Testis (tissue), 2 donors: ENCODE measurements at regions not wholly inside any gene's neighbourhood (a gene's known extent, or its start where the extent isn't known, plus 50 kb on each side); places are given as distances from the start of the nearest gene placed in this dataset.
A peak's percentile ranks its signal among the peaks of the same experiment; 100 is the strongest.

ENCODE experiments used
- DNase-seq: peaks from one replicate; pipeline ENCODE4 v3.0.0-alpha.2; 2019
- H3K27ac ChIP-seq, 2 donors: fragments of 200-600 bp; sonication (generic); one replicate each; pipeline ENCODE4 v1.5.1; 2019
- H3K27me3 ChIP-seq: fragments of 200-600 bp; sonication (generic); one replicate; pipeline ENCODE4 v1.5.1; 2019
- H3K36me3 ChIP-seq: fragments of 200-600 bp; sonication (generic); one replicate; pipeline ENCODE4 v1.5.1; 2017; ENCODE audit warnings: low read depth; ENCODE audit errors: missing control alignments
- H3K4me1 ChIP-seq: fragments of 200-600 bp; sonication (generic); one replicate; pipeline ENCODE4 v1.5.1; 2019
- H3K4me3 ChIP-seq, 2 donors: fragments of 200-600 bp; sonication (generic); one replicate each; pipeline ENCODE4 v1.5.1; 2017 to 2019
- H3K9me3 ChIP-seq: fragments of 200-600 bp; sonication (generic); one replicate; pipeline ENCODE4 v1.5.1; 2017
- POLR2A ChIP-seq: fragments of 450-650 bp; IDR thresholded peaks from one replicate; pipeline ENCODE4 v1.6.1; 2017; ENCODE audit warnings: antibody characterized with exemption, mild to moderate bottlenecking, moderate library complexity
- WGBS, 2 donors: methylation state at CpG; one replicate each; pipeline ENCODE4 v1.1.5; 2018; 5-methylcytosine and 5-hydroxymethylcytosine counted together
- intact Hi-C: fragments of 100-400 bp; cut with DNase I; formaldehyde crosslinking; loops from one replicate; pipeline ENCODE4 v1.15.1; 2023; ENCODE audit warnings: low total_unique reads
- TF ChIP-seq, protein P1 (sequence below), 3 experiments: fragments of 450-650 bp in 2 of 3; fragments of 200-600 bp in 1 of 3; sonication (generic) in 1 of 3; IDR thresholded peaks; one replicate each; pipeline ENCODE4 v1.5.1; 2016 to 2019; ENCODE audit warnings: antibody characterized with exemption in 3 of 3, mild to moderate bottlenecking in 2 of 3, moderate library complexity in 1 of 3

DNA sequence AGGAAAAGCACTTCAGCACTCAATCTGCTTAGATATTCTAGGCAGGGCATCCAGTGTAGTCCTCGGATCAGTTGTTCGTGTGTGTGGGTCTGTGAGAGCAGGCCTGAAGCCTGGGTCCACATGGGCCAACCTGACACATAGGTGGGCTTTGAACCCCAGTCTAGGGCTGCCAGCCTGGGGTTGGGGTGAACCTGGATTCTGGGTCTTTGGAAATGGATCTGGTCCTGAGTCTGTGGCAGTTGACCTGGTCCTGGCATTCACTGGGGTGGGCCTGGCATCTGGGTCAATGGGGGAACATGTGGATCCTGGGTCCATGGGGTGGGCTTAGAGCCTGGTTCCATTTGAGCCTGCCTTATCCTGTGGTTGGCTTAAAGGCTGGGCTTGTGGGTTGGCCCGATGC, 492.6 kb upstream of the MAN1A1 start:
- Histone ChIP-seq H3K27ac (no peak overlapping the region), H3K4me3 (no peak overlapping the region), H3K4me1 (no peaks in the 10 kb centered on the region), H3K27me3 (no peaks in the 10 kb centered on the region), H3K9me3 (no peaks in the 10 kb centered on the region), H3K36me3 (no peaks in the 10 kb centered on the region)
- WGBS, 2 donors, result 81 to 91% methylated on average over 3 of the region's 3 CpGs
- intact Hi-C loops, result no loop called here
- no peak for DNase-seq
- TF ChIP-seq, protein P1, sequence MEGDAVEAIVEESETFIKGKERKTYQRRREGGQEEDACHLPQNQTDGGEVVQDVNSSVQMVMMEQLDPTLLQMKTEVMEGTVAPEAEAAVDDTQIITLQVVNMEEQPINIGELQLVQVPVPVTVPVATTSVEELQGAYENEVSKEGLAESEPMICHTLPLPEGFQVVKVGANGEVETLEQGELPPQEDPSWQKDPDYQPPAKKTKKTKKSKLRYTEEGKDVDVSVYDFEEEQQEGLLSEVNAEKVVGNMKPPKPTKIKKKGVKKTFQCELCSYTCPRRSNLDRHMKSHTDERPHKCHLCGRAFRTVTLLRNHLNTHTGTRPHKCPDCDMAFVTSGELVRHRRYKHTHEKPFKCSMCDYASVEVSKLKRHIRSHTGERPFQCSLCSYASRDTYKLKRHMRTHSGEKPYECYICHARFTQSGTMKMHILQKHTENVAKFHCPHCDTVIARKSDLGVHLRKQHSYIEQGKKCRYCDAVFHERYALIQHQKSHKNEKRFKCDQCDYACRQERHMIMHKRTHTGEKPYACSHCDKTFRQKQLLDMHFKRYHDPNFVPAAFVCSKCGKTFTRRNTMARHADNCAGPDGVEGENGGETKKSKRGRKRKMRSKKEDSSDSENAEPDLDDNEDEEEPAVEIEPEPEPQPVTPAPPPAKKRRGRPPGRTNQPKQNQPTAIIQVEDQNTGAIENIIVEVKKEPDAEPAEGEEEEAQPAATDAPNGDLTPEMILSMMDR (IDR thresholded peaks at IDR 0.05), result no peak
- TF ChIP-seq POLR2A, result no peak

DNA sequence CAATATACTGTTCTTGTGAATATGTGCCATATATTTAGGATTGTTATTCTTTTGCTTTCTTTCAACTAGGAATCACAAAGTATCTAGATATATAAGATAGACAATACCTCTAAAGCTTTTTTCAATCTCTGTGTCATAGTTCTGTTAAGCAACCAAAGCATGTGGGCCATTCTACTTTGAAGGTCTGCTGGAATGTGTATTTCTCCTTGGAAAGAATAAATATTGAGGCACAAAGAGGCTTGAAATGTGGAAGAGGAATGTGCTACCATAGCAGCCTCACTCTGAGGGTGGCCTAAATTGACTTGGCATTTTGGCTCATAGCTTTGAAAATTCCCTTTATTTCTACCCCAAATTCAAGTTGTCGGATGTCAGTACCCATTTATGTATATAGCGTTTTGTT, 488.5 kb upstream of the MAN1A1 start:
- no peak for TF ChIP-seq POLR2A
- TF ChIP-seq, protein P1 (IDR thresholded peaks at IDR 0.05), result no peak
- no peaks in the 10 kb centered on the region for H3K36me3 ChIP-seq
- intact Hi-C loops, result no loop called here
- no peaks in the 10 kb centered on the region for H3K4me1 ChIP-seq
- no peak for DNase-seq
- no peak overlapping the region for H3K4me3 ChIP-seq
- H3K27ac ChIP-seq, result no peak overlapping the region
- H3K9me3 ChIP-seq, result no peaks in the 10 kb centered on the region
- no peaks in the 10 kb centered on the region for H3K27me3 ChIP-seq
- 86 to 94% methylated on average over 2 of the region's 2 CpGs for WGBS, 2 donors

DNA sequence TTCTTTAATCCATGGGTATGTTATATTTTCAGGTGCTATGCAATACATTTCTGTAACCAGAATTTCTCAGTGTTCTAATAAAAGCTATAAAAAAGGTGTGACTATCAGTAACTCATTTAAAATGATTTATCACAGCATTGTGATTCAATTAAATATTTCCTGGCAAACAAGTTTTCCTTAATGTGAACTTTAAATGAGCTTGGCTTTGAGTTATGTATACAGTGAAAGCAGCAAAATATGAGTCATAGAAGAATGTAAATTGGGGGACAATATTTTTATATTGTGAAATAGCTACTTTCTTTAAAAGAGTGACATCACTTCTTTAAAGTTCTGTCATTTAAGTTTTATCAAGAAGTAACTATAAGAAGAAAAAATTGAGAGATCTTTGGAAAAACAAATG, 484.9 kb upstream of the MAN1A1 start:
- intact Hi-C loops, result no loop called here
- DNase-seq, result no peak
- H3K4me3 ChIP-seq, result no peak overlapping the region
- TF ChIP-seq POLR2A, result no peak
- TF ChIP-seq, protein P1 (IDR thresholded peaks at IDR 0.05), result no peak
- no peaks in the 10 kb centered on the region for H3K9me3 ChIP-seq
- no peaks in the 10 kb centered on the region for H3K36me3 ChIP-seq
- no peaks in the 10 kb centered on the region for H3K4me1 ChIP-seq
- H3K27ac ChIP-seq, result no peak overlapping the region
- H3K27me3 ChIP-seq, result no peaks in the 10 kb centered on the region

DNA sequence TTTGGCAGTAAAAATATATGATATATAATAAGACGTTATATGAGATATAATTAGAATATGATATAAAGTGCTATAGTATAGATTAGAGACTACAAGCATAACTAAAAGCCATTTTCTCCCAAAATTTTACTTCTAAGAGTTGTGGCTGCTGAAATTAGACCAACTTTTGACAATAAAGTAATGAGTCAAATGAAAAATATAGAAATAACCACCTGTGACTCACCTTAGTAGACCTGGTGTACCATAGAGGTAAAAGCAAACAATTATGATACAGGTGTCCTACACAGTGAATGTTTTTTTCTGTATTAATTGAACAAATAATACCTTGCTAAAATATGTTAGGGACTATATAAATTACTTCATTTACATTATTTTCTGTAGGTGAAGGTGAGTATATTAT, 482.9 kb upstream of the MAN1A1 start:
- intact Hi-C loops, result no loop called here
- 68 to 69% methylated on average over 1 of the region's 1 CpG for WGBS, 2 donors
- H3K27ac ChIP-seq, result no peak overlapping the region
- TF ChIP-seq, protein P1 (IDR thresholded peaks at IDR 0.05), result no peak
- no peak for TF ChIP-seq POLR2A
- no peaks in the 10 kb centered on the region for H3K27me3 ChIP-seq
- no peak overlapping the region for H3K4me3 ChIP-seq
- no peak for DNase-seq
- H3K36me3 ChIP-seq, result no peaks in the 10 kb centered on the region
- no peaks in the 10 kb centered on the region for H3K9me3 ChIP-seq
- no peaks in the 10 kb centered on the region for H3K4me1 ChIP-seq

DNA sequence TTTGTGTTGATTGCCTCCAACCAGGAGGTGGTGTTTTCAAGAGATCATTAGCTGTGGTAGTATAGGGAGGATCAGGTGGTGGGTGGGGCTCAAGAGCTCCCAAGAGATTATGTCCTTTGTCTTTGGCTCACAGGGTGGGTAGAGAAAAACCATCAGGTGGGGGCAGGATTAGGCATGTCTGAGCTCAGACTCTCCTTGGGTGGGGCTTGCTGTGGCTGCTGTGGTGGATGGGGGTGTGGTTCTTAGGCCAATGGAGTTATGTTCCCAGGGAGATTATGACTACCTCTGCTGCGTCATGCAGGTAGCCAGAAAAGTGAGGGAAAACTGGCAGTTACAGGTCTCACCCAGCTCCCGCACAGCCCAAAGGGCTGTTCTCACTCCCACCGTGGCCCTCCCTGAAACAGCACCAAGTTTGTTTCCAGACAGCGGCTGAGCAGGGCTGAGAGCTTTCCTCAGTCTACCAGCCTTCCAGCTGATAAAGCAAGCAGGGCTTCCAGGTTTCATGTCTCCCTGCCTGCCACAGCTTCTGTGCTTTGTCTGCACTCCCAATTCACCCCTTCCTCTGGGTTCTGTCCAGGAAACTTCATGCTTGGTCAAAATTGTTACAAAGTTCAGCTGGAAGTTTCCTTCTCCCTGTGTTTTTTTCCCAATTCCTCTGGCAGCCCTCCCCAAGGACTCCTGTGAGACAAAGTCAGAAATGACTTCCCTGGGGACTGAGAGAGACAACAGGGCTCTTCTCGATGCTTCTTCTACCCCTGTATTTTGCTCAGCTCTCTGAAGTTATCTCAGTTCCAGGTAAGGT, 481.1 kb upstream of the MAN1A1 start:
- TF ChIP-seq, protein P1 (IDR thresholded peaks at IDR 0.05), result no peak
- TF ChIP-seq POLR2A, result no peak
- intact Hi-C loops, result no loop called here
- peak; percentile 21 for DNase-seq
- H3K27ac ChIP-seq, result no peak overlapping the region
- 69 to 70% methylated on average over 5 of the region's 5 CpGs for WGBS, 2 donors
- H3K36me3 ChIP-seq, result no peaks in the 10 kb centered on the region
- H3K4me3 ChIP-seq, result no peak overlapping the region
- no peaks in the 10 kb centered on the region for H3K27me3 ChIP-seq
- no peaks in the 10 kb centered on the region for H3K4me1 ChIP-seq
- H3K9me3 ChIP-seq, result no peaks in the 10 kb centered on the region
